Spleen (tissue), 7 donors: ENCODE measurements at regions not wholly inside any gene's neighbourhood (a gene's known extent, or its start where the extent isn't known, plus 50 kb on each side); places are given as distances from the start of the nearest gene placed in this dataset.

ENCODE experiments used
- CTCF ChIP-seq, 11 experiments: fragments of 200-600 bp in 7 of 11; fragments of 450-650 bp in 4 of 11; sonication (generic) in 4 of 11; IDR thresholded peaks in 8 of 11; conservative IDR thresholded peaks in 3 of 11; 1 replicate in 7 of 11; 2 replicates in 4 of 11; pipeline versions ENCODE4 v1.4.0 to v1.8.0; 2016 to 2021; ENCODE audit warnings: antibody characterized with exemption in 11 of 11, inconsistent platforms in 4 of 11, mild to moderate bottlenecking in 1 of 11
- POLR2A ChIP-seq, 3 donors: fragments of 450-650 bp; IDR thresholded peaks; one replicate each; pipeline ENCODE4 v1.5.1; 2017; ENCODE audit warnings: antibody characterized with exemption in 3 of 3, mild to moderate bottlenecking in 1 of 3
- POLR2AphosphoS5 ChIP-seq, 3 donors: sonication (generic); formaldehyde crosslinking; IDR thresholded peaks; one replicate each; pipeline ENCODE4 v1.5.1; 2017; ENCODE audit warnings: antibody characterized with exemption in 3 of 3
- donor health status: DM: no; HTN: no; CAD: no; lungs with moderate emphysema.
- donor health status: DM: no; HTN: no; CAD: no.
- donor health status: DM: no; HTN: no; CAD: no.

DNA sequence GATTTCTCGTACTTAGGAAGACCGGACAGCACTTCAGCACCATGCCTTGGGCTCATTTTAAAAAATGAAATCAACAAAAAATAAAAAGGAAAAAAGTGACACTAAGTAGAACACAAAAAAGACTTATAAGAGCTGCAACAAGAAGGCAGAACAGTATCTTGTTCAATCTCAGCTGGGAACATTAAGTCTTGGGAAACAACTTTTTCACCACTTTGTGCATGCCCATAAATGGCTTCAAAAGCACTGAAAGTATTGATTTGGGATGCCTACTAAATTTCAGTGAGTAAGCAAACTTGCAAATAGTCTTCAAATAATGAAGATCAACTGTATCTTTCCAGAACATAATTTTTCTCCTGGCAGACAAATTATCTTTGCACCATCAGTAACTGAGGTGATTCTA lies 489.3 kb downstream of the NXPH1 start:
- TF ChIP-seq CTCF (IDR thresholded peaks at IDR 0.05 in 8 of 11, conservative IDR thresholded peaks at IDR 0.05 in 3 of 11): no peak
- TF ChIP-seq POLR2AphosphoS5 (IDR thresholded peaks at IDR 0.05): no peak
- no peak for TF ChIP-seq POLR2A (IDR thresholded peaks at IDR 0.05)
